ENCODE measurements at regions not wholly inside any gene's neighbourhood (a gene's known extent, or its start where the extent isn't known, plus 50 kb on each side); places are given as distances from the start of the nearest gene placed in this dataset.

GRCh38 chr10:60446851-60447250 is 57.2 kb upstream of the ANK3 start:
- TF ChIP-seq, protein P1, sequence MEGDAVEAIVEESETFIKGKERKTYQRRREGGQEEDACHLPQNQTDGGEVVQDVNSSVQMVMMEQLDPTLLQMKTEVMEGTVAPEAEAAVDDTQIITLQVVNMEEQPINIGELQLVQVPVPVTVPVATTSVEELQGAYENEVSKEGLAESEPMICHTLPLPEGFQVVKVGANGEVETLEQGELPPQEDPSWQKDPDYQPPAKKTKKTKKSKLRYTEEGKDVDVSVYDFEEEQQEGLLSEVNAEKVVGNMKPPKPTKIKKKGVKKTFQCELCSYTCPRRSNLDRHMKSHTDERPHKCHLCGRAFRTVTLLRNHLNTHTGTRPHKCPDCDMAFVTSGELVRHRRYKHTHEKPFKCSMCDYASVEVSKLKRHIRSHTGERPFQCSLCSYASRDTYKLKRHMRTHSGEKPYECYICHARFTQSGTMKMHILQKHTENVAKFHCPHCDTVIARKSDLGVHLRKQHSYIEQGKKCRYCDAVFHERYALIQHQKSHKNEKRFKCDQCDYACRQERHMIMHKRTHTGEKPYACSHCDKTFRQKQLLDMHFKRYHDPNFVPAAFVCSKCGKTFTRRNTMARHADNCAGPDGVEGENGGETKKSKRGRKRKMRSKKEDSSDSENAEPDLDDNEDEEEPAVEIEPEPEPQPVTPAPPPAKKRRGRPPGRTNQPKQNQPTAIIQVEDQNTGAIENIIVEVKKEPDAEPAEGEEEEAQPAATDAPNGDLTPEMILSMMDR (conservative IDR thresholded peaks at IDR 0.05; ENCODE audit: low read length) = no peak
- no peak for TF ChIP-seq EZH2phosphoT487 (IDR thresholded peaks at IDR 0.05; ENCODE audit: borderline replicate concordance)
